ENCODE measurements at regions not wholly inside any gene's neighbourhood (a gene's known extent, or its start where the extent isn't known, plus 50 kb on each side); places are given as distances from the start of the nearest gene placed in this dataset.
A peak's percentile ranks its signal among the peaks of the same experiment; 100 is the strongest.

DNA sequence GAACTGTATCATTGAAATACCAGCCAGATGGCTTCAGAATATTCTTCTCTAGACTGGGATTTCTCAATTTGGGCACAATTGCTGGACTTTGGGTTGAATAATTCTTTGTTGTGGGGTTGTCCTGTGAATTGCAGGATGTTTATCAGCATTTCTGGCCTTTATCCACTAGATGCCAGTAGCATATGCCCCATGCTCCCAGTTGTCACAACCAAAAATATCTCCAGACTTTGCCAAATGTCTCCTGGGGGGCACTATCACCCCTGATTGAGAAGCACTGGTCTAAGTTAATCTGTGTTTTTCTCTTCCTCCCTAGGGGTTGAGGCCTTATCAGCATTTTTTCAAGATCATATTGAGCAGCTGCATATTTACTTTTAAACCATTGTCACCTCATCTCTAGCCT, 204.9 kb upstream of the SP8 start:
- no peak for DNase-seq (ENCODE audit: low spot score in 2 of 2)
- intact Hi-C loops (cut with DNase I; ENCODE audit: low total_unique reads), result no loop called here
- Histone ChIP-seq H3K4me1 (no peaks in the 10 kb centered on the region), H3K4me3 (no peak overlapping the region), H3K27me3 (no peaks in the 10 kb centered on the region), H3K9me3 (no peaks in the 10 kb centered on the region), H3K27ac (no peak overlapping the region), H3K36me3 (no peaks in the 10 kb centered on the region)
- TF ChIP-seq POLR2A (IDR thresholded peaks at IDR 0.05), result no peak
- TF ChIP-seq, protein P1, sequence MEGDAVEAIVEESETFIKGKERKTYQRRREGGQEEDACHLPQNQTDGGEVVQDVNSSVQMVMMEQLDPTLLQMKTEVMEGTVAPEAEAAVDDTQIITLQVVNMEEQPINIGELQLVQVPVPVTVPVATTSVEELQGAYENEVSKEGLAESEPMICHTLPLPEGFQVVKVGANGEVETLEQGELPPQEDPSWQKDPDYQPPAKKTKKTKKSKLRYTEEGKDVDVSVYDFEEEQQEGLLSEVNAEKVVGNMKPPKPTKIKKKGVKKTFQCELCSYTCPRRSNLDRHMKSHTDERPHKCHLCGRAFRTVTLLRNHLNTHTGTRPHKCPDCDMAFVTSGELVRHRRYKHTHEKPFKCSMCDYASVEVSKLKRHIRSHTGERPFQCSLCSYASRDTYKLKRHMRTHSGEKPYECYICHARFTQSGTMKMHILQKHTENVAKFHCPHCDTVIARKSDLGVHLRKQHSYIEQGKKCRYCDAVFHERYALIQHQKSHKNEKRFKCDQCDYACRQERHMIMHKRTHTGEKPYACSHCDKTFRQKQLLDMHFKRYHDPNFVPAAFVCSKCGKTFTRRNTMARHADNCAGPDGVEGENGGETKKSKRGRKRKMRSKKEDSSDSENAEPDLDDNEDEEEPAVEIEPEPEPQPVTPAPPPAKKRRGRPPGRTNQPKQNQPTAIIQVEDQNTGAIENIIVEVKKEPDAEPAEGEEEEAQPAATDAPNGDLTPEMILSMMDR (IDR thresholded peaks at IDR 0.05), result no peak
- no peak for TF ChIP-seq POLR2AphosphoS5 (IDR thresholded peaks at IDR 0.05)

DNA sequence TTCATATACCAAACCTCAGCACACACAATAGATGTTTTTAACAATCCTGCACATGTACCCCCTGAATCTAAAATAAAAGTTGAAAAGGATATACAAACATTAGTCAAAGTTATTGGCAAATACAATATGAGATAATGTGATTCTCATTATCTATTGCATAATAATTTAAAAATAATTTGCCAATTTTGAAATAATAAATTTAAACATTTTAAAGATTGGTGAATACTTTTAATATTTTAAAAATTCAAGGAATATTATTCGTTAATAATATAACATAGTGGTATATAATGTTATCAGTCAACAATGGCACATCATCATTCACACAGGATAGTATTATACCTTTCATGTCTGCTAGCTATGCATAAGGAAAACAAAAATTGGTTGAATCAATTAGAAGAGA, 207.0 kb upstream of the SP8 start:
- H3K4me1 ChIP-seq, result no peaks in the 10 kb centered on the region
- DNase-seq (ENCODE audit: low spot score in 2 of 2), result no peak
- intact Hi-C loops (cut with DNase I; ENCODE audit: low total_unique reads), result no loop called here
- H3K36me3 ChIP-seq, result no peaks in the 10 kb centered on the region
- no peaks in the 10 kb centered on the region for H3K27me3 ChIP-seq
- no peak overlapping the region for H3K4me3 ChIP-seq
- no peaks in the 10 kb centered on the region for H3K9me3 ChIP-seq
- TF ChIP-seq POLR2AphosphoS5 (IDR thresholded peaks at IDR 0.05), result no peak
- TF ChIP-seq, protein P1 (IDR thresholded peaks at IDR 0.05), result no peak
- TF ChIP-seq POLR2A (IDR thresholded peaks at IDR 0.05), result no peak
- no peak overlapping the region for H3K27ac ChIP-seq

DNA sequence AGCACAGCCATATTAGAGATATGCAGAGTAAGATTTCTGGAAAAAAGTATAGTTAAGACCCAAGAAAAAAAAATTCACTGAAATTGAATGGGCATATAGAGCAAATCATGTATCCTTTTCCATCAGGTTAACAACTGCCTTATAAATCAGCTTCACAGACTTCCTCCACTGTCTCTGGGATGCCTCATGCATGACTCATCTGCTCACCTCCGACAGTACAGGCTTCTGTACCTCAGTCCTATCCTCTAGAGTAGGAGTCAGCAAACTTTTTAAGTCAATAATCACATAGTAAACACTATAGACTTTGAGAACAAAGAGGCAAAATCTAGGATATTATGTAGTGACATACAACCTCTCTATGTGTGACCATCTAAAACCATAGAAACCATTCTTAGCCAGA, 211.6 kb upstream of the SP8 start:
- H3K4me3 ChIP-seq, result no peak overlapping the region
- intact Hi-C loops (cut with DNase I; ENCODE audit: low total_unique reads), result no loop called here
- no peak for DNase-seq (ENCODE audit: low spot score in 2 of 2)
- TF ChIP-seq POLR2AphosphoS5 (IDR thresholded peaks at IDR 0.05) (no peak), POLR2A (IDR thresholded peaks at IDR 0.05) (no peak)
- TF ChIP-seq, protein P1 (IDR thresholded peaks at IDR 0.05), result no peak
- H3K27me3 ChIP-seq, result no peaks in the 10 kb centered on the region
- no peak overlapping the region for H3K27ac ChIP-seq
- no peaks in the 10 kb centered on the region for H3K36me3 ChIP-seq
- H3K4me1 ChIP-seq, result no peaks in the 10 kb centered on the region
- peaks cover 2 to 4% of the 10 kb centered on the region in 2 donors for H3K9me3 ChIP-seq

DNA sequence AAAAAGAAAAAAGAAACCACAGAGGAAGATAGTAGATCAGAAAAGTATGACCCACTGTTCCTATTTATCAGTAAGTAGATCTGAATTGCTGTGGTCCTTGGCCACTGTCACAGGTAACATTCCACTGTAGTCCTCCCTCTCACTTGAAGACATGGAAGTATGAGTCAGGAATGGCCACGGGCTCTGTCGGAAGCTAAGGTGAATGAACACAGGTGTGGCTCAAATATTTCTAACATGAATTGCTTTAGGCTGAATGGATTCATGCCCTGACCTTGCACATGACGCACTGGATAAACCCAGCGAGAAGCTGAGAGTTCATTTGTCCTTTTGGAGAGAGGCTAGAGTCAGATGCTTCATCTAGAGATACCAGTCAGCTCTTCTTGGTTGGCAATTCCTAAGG, 224.5 kb upstream of the SP8 start:
- intact Hi-C loops (cut with DNase I; ENCODE audit: low total_unique reads), result no loop called here
- no peak overlapping the region for H3K27ac ChIP-seq
- no peak for TF ChIP-seq POLR2AphosphoS5 (IDR thresholded peaks at IDR 0.05)
- TF ChIP-seq, protein P1 (IDR thresholded peaks at IDR 0.05), result no peak
- no peak for TF ChIP-seq POLR2A (IDR thresholded peaks at IDR 0.05)

DNA sequence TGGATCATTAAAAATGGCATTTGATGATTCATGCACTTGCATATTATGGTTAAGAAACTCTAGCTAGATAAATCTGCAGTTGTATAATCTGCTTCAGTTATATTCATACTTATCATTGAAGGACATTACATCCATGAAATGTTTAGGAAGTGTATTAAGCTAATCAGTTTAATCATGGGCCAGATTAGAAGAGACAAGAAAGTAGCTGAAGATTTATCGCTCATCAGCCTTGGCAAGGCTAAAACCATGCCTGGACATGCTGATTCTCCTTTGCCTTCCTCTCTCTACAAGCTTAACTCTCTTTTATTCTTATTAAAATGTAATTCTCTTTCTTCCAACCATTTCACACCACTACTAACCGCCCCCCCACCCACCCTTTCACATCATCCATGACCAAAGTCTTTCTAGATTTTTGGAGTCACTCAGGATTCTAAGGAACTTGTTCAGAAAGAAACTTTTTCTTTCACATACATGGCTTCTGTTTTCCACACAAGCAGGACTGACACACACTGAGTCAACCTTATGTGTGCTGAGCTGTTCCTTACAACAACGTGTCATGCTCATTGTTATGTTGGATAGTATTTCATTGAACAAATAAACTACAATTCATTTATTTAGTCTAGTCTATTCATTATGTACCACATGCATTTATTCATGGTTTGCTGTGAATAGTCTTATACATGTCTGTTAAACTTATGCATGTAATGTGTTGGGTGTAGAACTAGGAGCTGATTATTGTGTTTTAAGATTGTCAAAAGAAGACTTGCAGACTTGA, 227.3 kb upstream of the SP8 start:
- H3K9me3 ChIP-seq, result no peaks in the 10 kb centered on the region
- H3K36me3 ChIP-seq, result no peaks in the 10 kb centered on the region
- no peak for TF ChIP-seq POLR2AphosphoS5 (IDR thresholded peaks at IDR 0.05)
- TF ChIP-seq, protein P1 (IDR thresholded peaks at IDR 0.05), result no peak
- TF ChIP-seq POLR2A (IDR thresholded peaks at IDR 0.05), result no peak
- intact Hi-C loops (cut with DNase I; ENCODE audit: low total_unique reads), result no loop called here
- H3K27me3 ChIP-seq, result no peaks in the 10 kb centered on the region
- no peak overlapping the region for H3K4me3 ChIP-seq
- DNase-seq (ENCODE audit: low spot score in 2 of 2), result no peak
- no peak overlapping the region for H3K27ac ChIP-seq
- no peaks in the 10 kb centered on the region for H3K4me1 ChIP-seq

More for the DNA sequence above, 224.5 kb upstream of the SP8 start:
- no peaks in the 10 kb centered on the region for H3K36me3 ChIP-seq
- no peaks in the 10 kb centered on the region for H3K27me3 ChIP-seq
- peak in 1 of 2 donors; percentile 77 for DNase-seq (ENCODE audit: low spot score in 2 of 2)
- no peak overlapping the region for H3K4me3 ChIP-seq
- H3K9me3 ChIP-seq, result peaks cover 0 to 2% of the 10 kb centered on the region in 2 donors
- H3K4me1 ChIP-seq, result no peaks in the 10 kb centered on the region
